Loucy (cell line): ENCODE measurements at regions not wholly inside any gene's neighbourhood (a gene's known extent, or its start where the extent isn't known, plus 50 kb on each side); places are given as distances from the start of the nearest gene placed in this dataset.

Experiments used
- EZH2phosphoT487 ChIP-seq: fragments of 200-600 bp; IDR thresholded peaks from 2 replicates; pipeline ENCODE4 v1.6.1; 2018; ENCODE audit warnings: antibody characterized with exemption, mild to moderate bottlenecking, moderate library complexity, borderline replicate concordance
- TF ChIP-seq, protein P1 (sequence below): fragments of 200-600 bp; sonication (generic); conservative IDR thresholded peaks from 2 replicates; pipeline ENCODE4 v1.5.1; 2014; ENCODE audit warnings: mild to moderate bottlenecking, antibody characterized with exemption, low read length

DNA sequence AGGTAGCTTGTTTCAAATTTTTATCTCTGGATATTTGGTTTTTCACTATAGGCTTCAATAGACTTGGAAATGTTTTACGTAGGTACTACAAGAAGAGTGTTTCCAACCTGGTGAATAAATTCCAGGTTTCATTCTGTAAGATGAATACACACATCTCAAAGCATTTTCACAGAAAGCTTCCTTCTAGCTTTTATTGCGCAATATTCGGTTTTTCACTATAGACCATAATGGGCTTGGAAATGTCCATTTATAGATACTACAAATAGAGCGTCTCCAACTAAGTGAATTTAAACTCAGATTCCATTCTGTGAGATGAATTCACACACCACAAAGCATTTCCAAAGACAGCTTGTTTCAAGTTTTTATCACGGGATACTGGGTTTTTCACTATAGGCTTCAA, 857.7 kb upstream of the HS3ST1 start:
- TF ChIP-seq, protein P1, sequence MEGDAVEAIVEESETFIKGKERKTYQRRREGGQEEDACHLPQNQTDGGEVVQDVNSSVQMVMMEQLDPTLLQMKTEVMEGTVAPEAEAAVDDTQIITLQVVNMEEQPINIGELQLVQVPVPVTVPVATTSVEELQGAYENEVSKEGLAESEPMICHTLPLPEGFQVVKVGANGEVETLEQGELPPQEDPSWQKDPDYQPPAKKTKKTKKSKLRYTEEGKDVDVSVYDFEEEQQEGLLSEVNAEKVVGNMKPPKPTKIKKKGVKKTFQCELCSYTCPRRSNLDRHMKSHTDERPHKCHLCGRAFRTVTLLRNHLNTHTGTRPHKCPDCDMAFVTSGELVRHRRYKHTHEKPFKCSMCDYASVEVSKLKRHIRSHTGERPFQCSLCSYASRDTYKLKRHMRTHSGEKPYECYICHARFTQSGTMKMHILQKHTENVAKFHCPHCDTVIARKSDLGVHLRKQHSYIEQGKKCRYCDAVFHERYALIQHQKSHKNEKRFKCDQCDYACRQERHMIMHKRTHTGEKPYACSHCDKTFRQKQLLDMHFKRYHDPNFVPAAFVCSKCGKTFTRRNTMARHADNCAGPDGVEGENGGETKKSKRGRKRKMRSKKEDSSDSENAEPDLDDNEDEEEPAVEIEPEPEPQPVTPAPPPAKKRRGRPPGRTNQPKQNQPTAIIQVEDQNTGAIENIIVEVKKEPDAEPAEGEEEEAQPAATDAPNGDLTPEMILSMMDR = no peak
- no peak for TF ChIP-seq EZH2phosphoT487
